WI38 (cell line): ENCODE measurements at regions not wholly inside any gene's neighbourhood (a gene's known extent, or its start where the extent isn't known, plus 50 kb on each side); places are given as distances from the start of the nearest gene placed in this dataset.

Experiments used
- H3K4me3 ChIP-seq: 2 replicates; pipeline ENCODE4 v1.5.1; 2011; ENCODE audit warnings: low read depth, mild to moderate bottlenecking, control low read depth, low read length
- TF ChIP-seq, protein P1 (sequence below): IDR thresholded peaks from 2 replicates; pipeline ENCODE4 v1.5.1; 2012; ENCODE audit warnings: low read depth, mild to moderate bottlenecking, control low read depth, low read length

DNA sequence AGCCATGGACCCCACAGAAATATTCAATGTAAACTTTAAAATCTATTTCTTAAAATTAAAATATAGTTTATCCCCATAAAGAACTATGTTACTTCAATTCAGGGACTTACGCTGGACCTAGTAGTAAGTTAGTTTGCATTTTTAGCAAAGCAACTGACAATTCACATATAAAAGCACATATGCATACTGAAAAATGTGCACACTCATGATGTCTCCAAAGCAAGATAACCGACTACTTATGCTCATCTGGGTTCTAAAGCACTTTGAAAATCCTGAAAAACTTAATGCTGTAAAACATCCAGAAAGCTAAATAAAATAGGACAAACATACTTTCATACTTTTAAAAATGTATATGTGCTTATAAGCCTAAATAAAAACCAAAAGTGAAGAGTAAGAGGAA lies 264.4 kb upstream of the GAS1 start:
- H3K4me3 ChIP-seq, result no peak overlapping the region
- TF ChIP-seq, protein P1, sequence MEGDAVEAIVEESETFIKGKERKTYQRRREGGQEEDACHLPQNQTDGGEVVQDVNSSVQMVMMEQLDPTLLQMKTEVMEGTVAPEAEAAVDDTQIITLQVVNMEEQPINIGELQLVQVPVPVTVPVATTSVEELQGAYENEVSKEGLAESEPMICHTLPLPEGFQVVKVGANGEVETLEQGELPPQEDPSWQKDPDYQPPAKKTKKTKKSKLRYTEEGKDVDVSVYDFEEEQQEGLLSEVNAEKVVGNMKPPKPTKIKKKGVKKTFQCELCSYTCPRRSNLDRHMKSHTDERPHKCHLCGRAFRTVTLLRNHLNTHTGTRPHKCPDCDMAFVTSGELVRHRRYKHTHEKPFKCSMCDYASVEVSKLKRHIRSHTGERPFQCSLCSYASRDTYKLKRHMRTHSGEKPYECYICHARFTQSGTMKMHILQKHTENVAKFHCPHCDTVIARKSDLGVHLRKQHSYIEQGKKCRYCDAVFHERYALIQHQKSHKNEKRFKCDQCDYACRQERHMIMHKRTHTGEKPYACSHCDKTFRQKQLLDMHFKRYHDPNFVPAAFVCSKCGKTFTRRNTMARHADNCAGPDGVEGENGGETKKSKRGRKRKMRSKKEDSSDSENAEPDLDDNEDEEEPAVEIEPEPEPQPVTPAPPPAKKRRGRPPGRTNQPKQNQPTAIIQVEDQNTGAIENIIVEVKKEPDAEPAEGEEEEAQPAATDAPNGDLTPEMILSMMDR, result no peak

DNA sequence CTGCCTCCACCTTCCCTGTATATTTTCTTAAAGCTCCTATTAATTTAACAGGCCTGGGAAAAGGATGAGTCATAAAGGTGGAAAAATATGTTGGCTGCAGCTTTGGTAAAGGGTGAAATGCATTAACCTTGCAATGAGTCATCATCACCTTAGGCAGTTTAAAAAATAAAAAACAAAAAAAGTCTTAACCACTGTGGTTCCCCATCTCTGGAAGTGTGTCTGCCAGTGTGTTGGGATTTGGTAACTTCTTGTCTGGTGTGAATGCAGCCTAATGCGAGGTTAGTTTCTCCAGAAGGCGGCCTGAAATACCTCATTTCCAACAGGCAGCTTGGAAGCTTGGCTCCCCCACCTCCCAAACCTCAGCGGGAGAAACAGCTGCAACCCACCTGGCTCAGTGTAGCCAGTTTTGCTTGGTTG lies 265.3 kb upstream of the GAS1 start:
- TF ChIP-seq, protein P1, result no peak

DNA sequence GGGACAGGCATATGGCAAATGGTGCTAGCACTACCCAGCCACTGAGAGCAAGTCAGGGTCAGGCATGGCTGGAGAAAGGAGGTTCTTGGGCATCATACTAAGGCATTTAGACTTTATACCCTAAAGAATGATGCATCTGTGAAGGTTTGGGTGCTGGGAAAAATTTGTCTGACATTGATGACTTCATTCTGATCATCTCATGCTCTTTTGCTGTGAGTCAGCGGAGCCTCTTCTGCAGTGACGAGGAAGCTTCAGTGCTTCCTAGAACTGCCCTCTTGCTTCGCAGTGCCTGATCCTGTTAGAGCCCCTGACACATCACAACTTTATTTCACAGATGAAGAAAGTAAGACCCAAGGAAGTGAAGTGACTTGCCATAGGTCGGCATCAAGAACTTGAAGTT lies 266.6 kb upstream of the GAS1 start:
- TF ChIP-seq, protein P1, result no peak
- H3K4me3 ChIP-seq, result no peak overlapping the region

More for the DNA sequence above, 265.3 kb upstream of the GAS1 start:
- no peak overlapping the region for H3K4me3 ChIP-seq

DNA sequence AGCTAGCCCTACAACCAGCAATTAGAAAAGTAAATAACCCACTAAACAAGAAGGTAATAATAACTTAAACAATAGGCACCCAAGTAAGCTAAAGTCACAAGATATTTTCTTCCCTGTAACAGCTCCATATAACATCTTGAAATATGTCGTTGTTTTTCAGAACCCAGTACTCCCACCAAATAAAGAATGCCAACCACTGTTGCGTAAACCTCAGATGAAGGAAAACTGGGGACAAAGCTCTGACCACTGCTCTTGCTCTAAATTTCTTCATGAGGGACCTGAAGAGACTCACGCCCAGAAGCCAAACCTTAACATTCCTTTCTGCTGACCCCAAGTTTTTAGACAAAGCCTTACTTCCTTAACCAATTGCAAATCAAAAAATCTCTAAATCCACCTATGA lies 267.7 kb upstream of the GAS1 start:
- TF ChIP-seq, protein P1, result no peak
- H3K4me3 ChIP-seq, result no peak overlapping the region

DNA sequence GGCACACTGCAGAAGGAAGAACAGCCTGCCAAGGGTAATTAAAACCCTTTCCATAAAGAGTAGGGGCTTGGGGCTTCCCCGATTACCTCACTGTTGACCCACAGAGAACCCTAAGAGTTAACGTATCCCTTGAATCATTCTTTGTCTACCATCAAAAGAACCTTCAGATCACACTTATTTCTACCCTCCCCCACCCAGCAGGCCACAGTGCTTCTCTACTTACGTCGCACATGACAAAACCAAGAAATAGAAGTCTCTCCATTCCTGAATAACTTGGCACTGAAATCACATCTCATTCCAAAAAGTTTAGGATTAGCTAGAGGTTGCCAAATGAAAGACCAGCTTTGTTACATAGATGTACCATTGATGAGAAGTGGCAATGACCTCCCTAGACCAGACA lies 268.7 kb upstream of the GAS1 start:
- no peak overlapping the region for H3K4me3 ChIP-seq
- TF ChIP-seq, protein P1, result no peak

DNA sequence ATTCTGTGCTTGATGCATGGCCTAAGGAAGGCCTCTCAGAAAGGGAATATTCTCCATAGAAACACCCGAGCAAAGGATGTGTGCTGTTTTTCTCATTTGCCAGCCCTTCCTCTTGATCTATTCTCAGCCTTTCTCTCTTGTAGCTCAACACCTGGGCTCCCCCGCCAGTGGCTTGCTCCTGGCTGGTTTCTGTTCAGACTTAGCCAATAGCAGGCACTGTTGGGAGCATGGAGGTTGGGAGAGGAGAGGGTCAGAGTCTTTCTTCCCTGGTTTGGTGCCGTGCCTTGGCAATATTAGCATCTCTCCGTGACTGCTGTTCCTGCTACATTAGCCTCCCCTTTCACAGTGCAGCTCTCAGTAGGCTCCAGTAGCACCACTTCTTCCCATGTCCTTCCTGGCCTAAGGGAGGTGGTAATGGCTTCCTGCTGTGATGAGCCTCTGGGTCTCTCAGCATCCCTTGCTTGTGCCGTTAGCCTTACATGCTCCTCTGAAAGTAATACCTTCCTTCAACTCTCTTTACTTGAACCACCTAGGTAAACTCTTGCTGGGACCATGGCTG lies 269.7 kb upstream of the GAS1 start:
- H3K4me3 ChIP-seq, result no peak overlapping the region
- TF ChIP-seq, protein P1, result no peak

DNA sequence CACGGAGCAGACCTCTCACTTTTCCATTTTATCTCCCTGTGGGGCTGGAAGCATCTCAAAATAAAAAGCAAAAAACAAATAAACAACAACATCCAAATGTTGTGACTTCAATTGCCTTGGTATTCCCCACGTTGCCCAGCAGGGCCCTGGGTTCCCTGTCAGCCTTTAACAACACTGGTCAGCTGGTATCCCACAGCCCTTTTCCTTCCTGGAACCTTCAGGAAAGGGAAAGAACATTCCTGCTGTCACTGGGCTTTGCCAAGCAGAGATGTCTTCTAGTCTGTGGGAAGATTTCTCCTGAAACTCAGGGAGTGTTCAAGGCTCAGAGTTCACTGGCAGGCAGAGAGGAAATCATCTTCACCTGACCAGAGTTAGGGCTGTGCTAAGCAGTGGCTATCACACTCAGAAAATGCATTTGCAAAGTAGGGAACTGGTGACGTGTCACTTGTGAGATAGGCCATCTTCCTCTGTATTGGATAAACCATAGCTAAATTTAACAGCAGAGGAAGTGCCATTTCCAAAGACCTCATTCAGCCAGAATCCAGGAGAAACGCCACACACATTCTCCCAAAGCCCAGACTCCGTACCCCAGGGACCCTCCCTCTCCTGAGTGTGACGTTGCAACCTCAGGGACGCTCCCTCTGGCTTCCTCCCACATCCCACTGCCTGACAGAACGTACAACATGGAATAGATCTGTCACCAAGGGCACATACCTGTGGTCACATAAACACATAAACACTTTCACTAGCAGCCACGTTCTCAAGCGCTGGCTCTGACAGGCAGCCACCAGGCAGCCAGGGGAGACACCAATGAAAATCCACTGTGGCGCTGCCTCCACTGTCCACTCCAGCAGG lies 274.0 kb upstream of the DAPK1 start:
- TF ChIP-seq, protein P1, result no peak
- H3K4me3 ChIP-seq, result no peak overlapping the region
